GF-D8 (cell line): ENCODE measurements at regions not wholly inside any gene's neighbourhood (a gene's known extent, or its start where the extent isn't known, plus 50 kb on each side); places are given as distances from the start of the nearest gene placed in this dataset.

Experiments
- DNase-seq: peaks from one replicate; lab custom pipeline; 2025; lab: John Stamatoyannopoulos, UW

DNA sequence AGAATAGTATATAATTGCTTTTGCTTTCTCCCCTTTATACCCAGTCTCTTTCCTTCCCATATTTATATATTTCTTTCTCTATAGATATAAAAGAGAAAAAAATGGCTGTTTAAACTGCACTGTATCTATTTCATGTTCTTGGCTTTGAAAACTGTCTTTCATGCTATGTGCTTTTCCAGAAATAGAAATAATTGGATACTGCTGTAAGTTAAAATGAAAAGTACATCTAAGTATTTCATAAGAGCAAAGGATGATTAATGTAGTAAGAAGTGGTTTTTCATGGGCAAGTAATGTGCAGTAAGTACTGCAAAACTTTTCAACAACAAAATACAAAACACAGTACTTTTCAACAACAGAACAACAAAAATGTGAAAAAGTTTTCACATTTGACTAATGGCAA, 237.9 kb downstream of the SNCA start:
- no peak for DNase-seq

DNA sequence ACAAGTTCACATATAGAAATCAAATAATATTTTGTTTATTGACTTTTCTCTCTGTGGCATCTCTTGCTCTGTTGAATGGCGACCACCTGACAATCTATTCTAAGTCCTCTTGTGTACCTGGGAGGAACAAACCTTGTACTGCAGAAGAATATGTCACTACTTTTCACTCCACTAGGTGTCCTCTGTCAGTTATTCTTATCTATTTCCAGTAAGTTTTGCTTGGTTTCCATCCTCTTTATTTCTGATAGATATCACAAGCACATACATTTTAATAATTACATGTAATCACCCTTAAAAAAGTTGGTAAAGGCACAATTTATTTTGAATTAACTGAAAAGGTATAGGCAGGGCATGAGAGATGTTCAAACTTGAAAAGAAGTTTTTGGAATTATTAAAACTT, 238.4 kb downstream of the SNCA start:
- DNase-seq = no peak

DNA sequence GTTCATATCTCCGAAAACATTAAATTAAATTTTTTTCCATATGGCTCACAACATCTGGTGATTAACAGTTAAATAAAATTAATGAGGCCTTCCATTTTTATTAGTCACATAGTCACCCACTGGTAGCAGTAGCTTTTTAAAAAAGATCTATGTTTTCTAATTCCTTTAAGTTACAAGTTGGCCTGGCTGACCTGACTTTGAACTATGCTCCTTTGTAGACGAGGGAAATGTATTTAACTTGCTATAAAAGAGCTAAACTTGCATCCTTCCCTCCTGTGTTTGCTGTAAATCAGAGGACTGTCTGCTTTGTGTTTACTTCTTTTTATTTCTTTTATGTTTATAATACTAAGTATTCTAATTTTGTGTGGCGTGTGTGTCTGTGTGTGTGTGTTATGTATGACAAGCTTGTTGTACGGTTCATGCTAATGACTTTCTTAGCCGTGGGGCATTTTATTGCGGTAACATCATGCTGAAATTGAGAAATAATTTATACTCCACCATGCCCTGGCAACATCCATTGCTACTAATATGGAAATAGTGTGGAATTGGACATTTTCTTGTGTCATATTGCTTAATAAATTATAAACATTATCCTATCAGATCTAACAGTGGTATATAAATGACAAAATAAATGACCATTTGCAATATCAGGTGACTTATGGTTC, 241.7 kb downstream of the SNCA start:
- no peak for DNase-seq

DNA sequence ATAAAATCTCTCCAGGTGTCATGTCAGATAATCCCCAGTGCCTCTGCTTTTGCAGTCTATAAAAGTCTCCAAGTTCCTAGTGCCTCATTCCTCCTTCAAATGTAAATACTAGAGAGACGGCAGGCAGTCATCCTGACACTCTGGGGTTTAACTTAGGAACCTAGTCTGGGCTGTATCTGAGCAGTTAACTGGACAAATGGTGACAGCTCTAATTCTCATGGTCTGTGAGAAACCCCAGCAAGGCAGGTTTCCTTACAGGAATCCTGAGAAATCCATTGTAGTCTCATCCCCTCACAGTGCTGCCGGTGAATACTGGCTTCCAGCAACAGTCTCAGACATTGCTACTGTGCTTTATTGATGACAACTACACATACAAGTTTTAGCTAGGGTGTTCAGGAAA, 246.8 kb downstream of the SNCA start:
- DNase-seq = no peak

DNA sequence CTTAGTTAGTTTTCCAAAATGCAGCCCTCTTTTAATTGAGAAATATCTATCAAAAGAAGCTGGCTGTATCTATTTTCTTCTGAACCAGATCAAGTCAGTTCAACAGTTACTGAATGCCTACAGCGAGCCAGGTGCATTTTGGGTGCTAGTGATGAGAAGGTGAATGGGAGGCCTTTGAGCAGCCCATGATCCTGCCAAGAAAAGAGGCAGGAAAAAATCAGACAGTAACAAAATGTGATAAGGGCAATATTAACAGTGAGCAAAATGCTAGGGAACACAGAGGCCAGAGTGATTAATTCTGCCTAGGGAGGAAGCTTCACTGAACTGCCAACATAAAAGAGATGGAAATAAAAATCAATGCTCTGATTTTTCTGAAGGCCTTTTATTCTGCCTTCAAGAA, 248.5 kb downstream of the SNCA start:
- no peak for DNase-seq

DNA sequence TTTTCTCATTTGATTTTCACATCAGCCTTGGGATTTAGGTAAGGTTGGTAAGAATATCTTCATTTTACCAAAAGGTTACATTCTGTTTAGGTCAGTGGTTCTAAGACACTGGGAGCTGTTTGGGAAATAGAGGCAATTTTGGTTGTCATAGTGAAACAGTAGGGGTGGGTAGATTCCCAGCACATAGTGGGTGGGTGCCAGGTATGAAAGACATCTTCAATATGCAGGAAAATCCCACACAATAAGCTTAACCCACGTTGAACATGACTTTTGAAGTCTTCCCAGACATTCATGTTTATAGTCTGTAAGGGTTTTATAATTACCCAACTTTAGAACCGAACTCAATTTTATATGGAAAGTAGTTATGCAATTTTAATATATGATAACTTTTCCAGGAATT, 249.6 kb downstream of the SNCA start:
- no peak for DNase-seq

DNA sequence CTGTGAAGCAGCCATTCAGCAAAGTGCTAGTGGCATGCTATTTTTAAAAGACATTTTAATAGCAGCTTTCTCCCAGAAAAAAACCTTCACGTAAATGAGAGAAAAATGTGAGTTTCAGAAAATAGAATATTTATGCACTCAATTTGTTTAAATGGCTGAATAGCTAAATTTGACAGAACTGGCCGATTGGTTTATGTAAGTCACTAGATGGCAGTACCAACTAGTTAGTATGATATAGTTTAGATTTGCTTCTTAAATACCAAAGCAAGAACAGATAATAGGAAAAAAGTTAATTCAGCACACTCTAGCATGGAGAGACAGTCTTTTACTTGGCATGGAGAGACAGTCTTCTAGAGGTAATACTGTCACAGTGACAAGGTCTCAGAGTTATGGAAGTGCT, 250.1 kb downstream of the SNCA start:
- no peak for DNase-seq

DNA sequence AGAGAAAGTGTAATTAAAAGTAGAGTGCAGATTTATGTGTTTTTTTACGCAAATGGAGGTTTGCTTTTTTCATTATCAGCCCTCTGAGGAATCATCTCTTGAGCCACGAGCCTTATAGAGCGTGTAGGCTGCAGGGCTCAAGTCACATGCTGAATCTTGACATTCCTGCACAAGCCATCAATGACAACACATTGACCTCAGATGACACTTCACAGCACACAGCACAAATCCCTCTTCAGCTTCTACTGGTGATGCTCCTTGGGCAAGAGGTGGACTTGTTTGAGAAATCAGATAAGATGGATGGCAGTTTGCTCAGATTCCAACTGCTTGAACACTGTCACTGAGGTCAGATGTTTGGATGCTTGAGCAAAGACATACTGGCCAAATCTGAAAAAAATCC, 250.6 kb downstream of the SNCA start:
- DNase-seq = no peak

DNA sequence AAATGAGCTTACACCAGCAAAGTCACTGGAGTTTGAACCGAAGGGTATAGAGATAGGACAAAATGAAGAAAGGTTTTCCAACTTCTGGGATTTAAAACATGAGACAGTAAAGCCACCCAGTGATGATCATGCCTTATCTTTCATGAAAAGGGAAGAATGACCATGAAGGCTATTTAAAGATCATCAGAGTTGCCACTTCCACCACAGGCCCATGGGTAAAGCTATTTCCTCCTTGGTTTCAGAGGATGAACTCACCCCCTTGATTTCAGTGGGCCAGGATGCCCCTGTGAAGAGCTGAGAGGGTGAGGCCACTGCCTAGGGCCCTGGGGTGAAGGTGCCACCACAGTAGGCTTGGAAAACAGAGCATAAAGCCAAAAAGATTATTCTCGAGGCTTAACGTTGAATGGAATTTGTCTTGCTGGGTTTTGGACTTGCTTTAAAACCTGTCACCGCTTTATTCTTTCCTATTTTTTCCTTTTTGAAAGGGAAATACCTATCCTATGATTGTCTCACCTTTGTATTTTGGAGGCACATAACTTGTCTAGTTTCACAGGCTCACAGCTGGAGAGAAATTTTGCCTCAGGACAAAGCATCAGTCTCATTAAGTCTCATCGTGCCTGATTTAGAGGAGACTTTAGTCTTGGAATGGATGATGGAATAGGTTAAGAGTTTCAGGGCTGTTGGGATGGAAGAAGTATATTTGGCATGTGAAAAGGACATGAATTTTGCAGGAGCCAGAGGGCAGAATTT, 254.0 kb downstream of the SNCA start:
- DNase-seq = no peak

DNA sequence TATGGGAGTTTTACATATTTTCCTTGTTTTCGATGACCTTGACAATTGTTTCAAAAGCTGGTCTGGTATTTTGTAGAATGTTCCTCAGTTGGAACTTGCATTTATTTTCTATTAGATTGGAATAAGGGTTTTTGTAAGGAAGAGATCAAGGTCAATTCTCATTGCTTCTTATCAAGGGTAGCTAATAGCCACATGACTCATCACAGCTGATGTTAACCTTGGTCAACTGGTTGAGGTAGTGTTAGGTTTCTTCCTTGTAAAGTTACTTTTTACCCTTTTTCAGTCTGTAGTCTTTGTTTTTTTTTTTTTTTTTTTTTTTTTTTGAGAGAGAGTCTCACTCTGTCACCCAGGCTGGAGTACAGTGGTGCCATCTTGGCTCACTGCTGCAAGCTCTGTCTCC, 257.2 kb downstream of the SNCA start:
- no peak for DNase-seq

DNA sequence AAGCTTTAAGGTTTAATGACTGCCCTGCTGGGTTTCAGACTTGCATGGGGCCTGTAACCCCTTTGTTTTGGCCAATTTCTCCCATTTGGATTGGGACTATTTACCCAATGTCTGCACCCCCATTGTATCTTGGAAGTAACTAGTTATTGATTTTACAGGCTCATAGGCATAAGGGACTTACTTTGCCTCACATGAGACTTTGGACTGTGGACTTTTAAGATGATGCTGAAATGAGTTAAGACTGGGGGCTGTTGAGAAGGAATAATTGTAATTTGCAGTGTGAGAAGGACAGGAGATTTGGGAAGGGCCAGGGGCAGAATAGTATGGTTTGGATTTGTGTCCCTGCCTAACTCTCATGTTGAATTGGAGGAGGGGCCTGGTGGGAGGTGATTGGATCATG, 260.7 kb downstream of the SNCA start:
- no peak for DNase-seq

DNA sequence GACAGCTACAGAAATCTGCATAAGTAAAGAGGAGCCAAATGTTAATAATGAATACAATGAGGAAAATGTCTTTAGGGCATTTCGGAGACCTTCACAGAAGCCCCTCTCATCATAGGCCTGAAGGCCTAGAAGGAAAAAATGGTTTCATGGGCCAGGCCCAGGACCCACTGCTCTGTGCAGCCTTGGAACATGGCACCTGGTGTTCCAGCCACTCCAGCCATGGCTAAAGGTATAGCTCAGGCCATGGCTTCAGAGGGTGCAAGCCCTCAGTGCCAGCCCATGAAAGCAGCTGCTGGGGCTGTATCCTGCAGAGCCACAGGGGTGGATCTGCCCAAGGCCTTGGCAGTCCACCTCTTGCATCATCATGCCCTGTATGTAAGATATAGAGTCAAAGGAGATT, 261.1 kb downstream of the SNCA start:
- DNase-seq = no peak

DNA sequence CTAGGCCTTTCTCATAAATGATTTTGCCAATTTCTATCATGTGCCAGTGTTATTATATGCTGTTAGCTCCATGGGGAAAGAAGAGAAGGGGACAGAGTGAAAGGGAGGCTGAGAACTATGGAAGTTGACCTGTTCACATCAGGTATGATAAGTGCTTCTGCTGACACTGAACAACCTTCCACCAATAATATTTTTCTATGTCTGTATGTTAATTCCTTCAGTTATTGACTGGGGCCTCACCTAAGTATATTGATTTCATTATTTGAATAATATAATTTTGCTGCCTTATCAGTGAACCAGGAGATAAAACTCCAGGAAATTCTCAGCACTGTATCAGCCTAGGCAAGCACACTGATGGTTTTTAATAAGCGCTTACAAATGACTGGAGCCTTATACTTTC, 262.8 kb downstream of the SNCA start:
- DNase-seq = no peak

DNA sequence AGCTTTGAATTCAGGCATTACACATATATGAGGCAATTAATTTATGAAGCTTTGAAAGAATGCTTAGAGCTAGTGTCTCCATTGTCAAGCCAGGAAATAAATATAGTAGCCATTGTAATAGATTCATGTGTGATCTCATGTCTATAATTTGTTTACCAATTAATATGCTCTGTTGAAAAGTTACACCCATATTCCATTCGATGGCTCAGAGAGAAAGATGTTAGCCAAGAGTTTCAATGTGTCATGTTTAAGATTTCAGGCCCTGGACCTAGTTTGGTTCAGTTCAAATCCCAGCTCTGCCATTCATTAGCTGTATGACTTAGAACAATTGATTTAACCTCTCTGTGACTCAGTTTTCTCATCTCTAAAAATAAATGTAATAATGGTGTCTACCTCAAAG, 263.3 kb downstream of the SNCA start:
- no peak for DNase-seq

DNA sequence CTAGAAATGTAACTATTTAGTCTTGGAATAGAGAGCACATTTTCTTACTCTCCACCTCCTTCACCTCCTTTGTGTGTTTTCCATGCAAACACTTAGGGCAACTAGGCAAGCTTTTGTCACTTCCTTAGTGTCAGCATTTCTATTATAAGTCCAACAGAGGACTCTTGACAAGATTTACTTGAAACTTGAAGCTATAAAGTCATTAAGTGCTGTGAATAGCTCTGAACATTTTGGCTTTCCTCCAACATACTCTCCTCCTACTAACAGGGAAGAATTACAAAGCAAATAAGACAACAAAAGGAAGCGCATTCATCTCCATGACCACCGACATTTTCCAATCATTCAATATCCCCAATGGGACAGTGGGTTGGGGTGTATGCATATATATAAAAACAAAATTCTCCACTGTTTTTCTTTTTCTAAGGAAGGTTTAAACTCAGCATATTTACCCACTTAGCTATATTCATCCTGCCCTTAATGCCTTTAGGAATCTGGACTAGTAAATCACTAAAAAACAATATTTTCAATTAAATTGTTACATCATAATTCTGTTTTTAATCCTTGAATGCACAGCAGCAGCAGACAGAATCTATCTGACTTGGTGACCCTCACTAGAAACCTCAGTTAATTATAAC, 264.6 kb downstream of the SNCA start:
- DNase-seq = no peak

DNA sequence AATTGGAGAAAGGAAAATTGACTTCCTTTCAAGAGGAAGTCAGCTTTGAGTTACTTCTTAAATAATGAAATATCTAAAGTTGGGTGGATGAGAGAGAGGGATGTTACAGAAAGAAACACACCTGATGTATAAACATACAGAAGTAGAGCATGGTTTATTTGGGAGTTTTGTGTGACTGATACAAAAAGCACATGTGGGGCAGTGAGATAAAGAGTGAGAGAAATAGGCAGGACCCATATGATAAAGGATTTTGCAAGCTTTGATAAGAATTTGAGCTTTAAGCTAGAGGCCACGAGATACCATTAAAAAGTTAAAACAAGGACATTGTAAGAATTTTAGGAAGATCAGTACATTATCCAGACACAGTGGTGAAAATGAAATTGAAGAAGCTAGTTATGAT, 263.3 kb upstream of the GPRIN3 start:
- no peak for DNase-seq

DNA sequence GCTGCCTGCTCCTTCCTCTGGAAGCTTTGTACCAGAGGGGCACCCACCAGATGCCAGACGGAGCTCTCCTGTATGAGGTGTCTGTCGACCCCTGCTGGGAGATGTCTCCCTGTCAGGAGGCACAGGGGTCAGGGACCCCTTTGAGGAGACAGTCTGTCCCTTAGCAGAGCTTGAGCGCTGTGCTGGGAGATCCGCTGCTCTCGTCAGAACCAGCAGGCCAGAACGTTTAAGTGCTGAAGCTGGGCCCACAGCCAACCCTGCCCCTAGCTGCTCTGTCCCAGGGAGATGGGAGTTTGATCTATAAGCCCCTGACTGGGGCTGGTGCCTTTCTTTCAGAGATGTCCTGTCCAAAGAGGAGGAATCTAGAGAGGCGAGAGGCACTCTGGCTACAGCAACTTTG, 260.3 kb upstream of the GPRIN3 start:
- DNase-seq = no peak

DNA sequence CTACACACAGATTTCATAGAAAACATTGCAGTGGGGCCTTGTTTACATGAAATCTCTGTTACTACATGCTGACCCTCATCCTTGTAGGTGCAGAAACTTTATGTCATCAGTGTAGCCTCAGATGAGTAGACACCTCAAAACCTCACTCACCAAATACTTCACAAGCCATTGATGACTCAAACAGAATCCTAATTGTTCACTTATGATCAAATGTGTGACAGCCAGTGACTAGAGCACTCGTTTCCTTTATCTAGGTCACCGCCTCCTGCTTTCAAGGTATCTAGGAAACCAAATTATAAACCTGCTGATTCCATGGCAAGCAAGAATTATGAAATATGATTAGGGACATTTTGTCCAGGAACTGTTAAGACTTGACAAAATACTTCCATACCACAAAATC, 255.8 kb upstream of the GPRIN3 start:
- DNase-seq = no peak

DNA sequence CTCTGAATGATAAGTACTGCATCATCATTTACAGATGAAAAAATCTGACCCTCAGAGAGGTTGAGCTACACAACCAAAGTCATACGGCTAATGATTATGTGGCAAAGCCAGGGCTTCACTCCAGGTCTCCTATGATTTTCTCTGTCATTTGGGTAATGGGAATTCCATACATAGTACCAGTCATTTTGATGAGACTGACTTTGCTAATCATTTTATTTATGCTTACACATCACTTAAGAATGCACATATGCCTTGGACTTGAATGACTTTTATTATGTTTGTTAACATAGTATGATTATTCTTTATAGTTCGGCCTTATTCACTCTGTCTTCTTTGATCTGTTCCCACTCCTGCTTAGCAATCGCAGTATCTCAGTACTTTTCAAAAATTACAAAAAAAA, 255.1 kb upstream of the GPRIN3 start:
- no peak for DNase-seq

DNA sequence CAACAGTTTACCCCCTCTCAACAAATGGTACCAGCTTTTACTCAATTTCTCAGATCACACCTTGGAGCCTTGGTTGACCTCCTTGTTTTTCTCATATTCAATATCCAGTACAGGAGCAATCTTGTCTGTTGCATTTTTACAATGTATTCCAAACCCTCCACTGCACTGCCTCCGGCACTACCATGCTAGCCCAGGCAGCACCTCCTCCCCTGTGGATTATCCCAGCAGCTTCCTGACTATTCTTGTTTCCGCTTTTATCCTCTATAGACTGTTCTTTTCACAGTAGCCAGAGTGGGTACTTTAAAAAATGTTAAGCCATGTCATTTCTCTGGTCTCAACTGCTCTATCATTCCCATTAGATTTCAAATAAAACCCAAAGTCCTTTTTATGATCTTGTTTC, 253.4 kb upstream of the GPRIN3 start:
- no peak for DNase-seq

DNA sequence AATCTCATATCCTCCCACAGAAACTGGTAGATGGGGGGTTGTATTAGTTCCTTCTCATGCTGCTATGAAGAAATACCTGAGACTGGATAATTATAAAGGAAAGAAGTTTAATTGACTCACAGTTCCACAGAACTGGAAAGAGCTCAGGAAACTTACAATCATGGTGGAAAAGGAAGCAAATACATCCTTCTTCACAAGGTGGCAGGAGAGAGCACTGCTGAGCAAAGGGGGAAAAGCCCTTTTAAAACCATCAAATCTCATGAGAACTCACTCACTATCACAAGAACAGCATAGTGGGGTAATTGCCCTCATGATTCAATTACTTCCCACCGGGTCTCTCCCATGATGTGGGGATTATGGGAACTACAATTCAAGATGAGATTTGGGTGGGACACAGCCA, 250.5 kb upstream of the GPRIN3 start:
- no peak for DNase-seq

DNA sequence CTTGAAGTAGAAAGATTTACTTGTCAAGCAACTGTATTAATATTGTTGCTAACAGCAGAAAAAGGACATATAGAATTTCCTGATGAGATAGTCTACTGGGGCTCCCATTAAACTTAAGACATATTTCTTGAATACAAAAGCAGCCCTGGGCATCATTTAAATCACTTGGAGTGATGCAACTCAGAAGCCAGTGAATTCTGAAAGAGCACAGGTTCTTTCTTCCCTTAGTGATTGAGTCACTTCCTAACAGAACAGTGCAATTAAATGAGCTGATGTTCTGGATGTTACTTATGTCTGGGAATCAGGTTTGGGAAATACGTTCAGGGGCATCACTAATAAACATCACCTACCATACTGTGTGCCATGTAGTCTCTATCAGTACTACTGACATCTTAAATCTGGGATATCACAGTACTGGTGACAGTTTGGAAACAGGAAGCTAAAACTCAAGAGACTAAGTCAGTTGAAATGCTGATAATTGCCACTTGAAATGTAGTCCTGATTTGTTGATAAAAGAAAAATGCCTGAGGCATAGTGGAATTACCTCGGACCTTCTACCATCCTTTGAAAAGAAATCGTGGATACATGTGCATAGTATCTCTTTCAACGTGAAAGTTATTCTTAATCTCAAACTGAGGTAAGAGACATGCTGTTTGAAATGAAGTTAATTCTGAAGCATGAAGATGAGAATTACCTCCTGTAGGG, 249.2 kb upstream of the GPRIN3 start:
- no peak for DNase-seq

DNA sequence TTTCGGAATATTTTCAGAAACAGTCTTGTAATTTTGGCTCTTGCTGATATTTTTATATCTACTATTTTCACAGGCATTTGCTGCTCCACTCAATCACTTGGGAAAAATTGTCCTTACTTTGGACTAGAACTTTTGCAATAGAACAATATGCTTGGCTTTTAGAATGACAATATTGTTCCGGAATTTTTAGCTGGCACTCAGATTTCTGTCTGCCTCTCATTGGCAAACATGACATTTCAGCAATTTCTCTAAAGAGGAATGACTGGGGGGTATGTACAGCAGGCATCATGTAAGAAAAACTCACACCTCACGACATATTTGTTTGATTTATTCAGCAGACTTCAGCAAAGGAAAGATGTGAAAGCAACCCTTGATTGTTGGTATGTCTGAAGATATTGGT, 243.6 kb upstream of the GPRIN3 start:
- DNase-seq = no peak
